SK-N-SH treated with all-trans-retinoic acid at 6 μM for 48 hours (cell line): ENCODE measurements at regions not wholly inside any gene's neighbourhood (a gene's known extent, or its start where the extent isn't known, plus 50 kb on each side); places are given as distances from the start of the nearest gene placed in this dataset.

Experiments used
- ATAC-seq: fragments of 200-7000 bp; cut with Tn5 transposase; 3 replicates; pipeline ENCODE4 v1.9.1; 2020; ENCODE audit warnings: mild to moderate bottlenecking, moderate library complexity
- ARNTL ChIP-seq: fragments of 450-650 bp; formaldehyde crosslinking; IDR thresholded peaks from 2 replicates; pipeline ENCODE4 v1.5.0; 2020; ENCODE audit warnings: low read depth, mild to moderate bottlenecking, moderate library complexity, borderline replicate concordance
- BACH2 ChIP-seq: fragments of 250-450 bp; sonication (Bioruptor Pico); IDR thresholded peaks from 2 replicates; pipeline ENCODE4 v1.9.0; 2021; ENCODE audit warnings: mild to moderate bottlenecking, borderline replicate concordance
- CSDC2 ChIP-seq: fragments of 250-450 bp; sonication (Bioruptor Pico); IDR thresholded peaks from 2 replicates; pipeline ENCODE4 v1.5.0; 2020; ENCODE audit warnings: mild to moderate bottlenecking, moderate library complexity
- GLIS3 ChIP-seq: fragments of 250-450 bp; sonication (Bioruptor Pico); IDR thresholded peaks from 2 replicates; pipeline ENCODE4 v1.5.0; 2020; ENCODE audit warnings: mild to moderate bottlenecking, moderate library complexity
- ISL1 ChIP-seq: fragments of 250-450 bp; sonication (Bioruptor Pico); IDR thresholded peaks from 2 replicates; pipeline ENCODE4 v2.1.2; 2022; ENCODE audit warnings: mild to moderate bottlenecking, moderate library complexity
- OSR1 ChIP-seq: fragments of 250-450 bp; sonication (Bioruptor Pico); IDR thresholded peaks from 2 replicates; pipeline ENCODE4 v1.8.0; 2022; ENCODE audit warnings: moderate library complexity, mild to moderate bottlenecking, inconsistent platforms
- PATZ1 ChIP-seq: fragments of 250-450 bp; sonication (Bioruptor Pico); IDR thresholded peaks from 2 replicates; pipeline ENCODE4 v1.8.0; 2020; ENCODE audit warnings: mild to moderate bottlenecking, moderate library complexity, borderline replicate concordance
- SNAI2 ChIP-seq: fragments of 250-450 bp; sonication (Bioruptor Pico); IDR thresholded peaks from 2 replicates; pipeline ENCODE4 v1.5.0; 2020; ENCODE audit warnings: mild to moderate bottlenecking, moderate library complexity
- TOX ChIP-seq: fragments of 250-450 bp; sonication (Bioruptor Pico); IDR thresholded peaks from 2 replicates; pipeline ENCODE4 v1.8.0; 2021; ENCODE audit warnings: mild to moderate bottlenecking, moderate library complexity, borderline replicate concordance
- ZC3H10 ChIP-seq: fragments of 250-450 bp; sonication (Bioruptor Pico); IDR thresholded peaks from 2 replicates; pipeline ENCODE4 v1.5.1; 2021; ENCODE audit warnings: mild to moderate bottlenecking, moderate library complexity
- ZNF565 ChIP-seq: fragments of 450-650 bp; formaldehyde crosslinking; conservative IDR thresholded peaks from 2 replicates; pipeline ENCODE4 v1.5.0; 2020; ENCODE audit warnings: low read depth, mild to moderate bottlenecking, moderate library complexity
- ZNF70 ChIP-seq: fragments of 450-650 bp; formaldehyde crosslinking; IDR thresholded peaks from 2 replicates; pipeline ENCODE4 v1.5.0; 2020; ENCODE audit warnings: mild to moderate bottlenecking, moderate library complexity
- ZNF8 ChIP-seq: fragments of 450-650 bp; formaldehyde crosslinking; IDR thresholded peaks from 2 replicates; pipeline ENCODE4 v1.5.0; 2020; ENCODE audit warnings: mild to moderate bottlenecking, moderate library complexity
- TF ChIP-seq, protein P1 (sequence below): fragments of 250-450 bp; sonication (Bioruptor Pico); IDR thresholded peaks from 2 replicates; pipeline ENCODE4 v1.5.1; 2020; ENCODE audit warnings: low read depth, mild to moderate bottlenecking, moderate library complexity
- TF ChIP-seq, protein P2 (sequence below): fragments of 250-450 bp; sonication (Bioruptor Pico); IDR thresholded peaks from 2 replicates; pipeline ENCODE4 v1.5.0; 2020; ENCODE audit warnings: mild to moderate bottlenecking, moderate library complexity
- TF ChIP-seq, protein P3 (sequence below): fragments of 250-450 bp; sonication (Bioruptor Pico); IDR thresholded peaks from 2 replicates; pipeline ENCODE4 v1.8.0; 2021; ENCODE audit warnings: low read depth, mild to moderate bottlenecking, moderate library complexity, borderline replicate concordance

GRCh38 chr6:26304797-26305640, 60.0 kb upstream of the BTN3A2 start (continued):
- TF ChIP-seq, protein P1, sequence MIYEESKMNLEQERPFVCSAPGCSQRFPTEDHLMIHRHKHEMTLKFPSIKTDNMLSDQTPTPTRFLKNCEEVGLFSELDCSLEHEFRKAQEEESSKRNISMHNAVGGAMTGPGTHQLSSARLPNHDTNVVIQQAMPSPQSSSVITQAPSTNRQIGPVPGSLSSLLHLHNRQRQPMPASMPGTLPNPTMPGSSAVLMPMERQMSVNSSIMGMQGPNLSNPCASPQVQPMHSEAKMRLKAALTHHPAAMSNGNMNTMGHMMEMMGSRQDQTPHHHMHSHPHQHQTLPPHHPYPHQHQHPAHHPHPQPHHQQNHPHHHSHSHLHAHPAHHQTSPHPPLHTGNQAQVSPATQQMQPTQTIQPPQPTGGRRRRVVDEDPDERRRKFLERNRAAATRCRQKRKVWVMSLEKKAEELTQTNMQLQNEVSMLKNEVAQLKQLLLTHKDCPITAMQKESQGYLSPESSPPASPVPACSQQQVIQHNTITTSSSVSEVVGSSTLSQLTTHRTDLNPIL (CRISPR knock-in tag): no peak
- no peak for TF ChIP-seq PATZ1 (CRISPR knock-in tag)
- no peak for TF ChIP-seq GLIS3 (CRISPR knock-in tag)
- TF ChIP-seq, all 23 proteins: peak for 0

DNA sequence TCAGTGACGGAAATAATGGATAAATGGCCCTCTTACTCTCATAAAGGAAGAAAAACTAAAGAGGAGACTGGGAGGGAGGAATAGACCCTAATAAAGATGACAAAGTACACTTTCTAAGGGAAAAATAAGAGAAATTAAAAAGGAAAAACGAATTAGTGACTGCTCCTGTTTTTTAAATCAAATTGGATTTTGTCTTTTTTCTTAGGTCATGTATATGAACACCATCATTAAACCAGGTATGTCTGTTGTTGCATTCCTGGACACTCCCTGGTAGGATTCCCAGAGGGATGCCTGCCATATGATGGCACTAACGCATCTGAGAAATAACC, 59.4 kb upstream of the BTN3A2 start:
- no peak for ATAC-seq
- no peak for TF ChIP-seq ARNTL (CRISPR knock-in tag)
- TF ChIP-seq ZNF8 (CRISPR knock-in tag): no peak
- no peak for TF ChIP-seq ZNF70 (CRISPR knock-in tag)
- TF ChIP-seq BACH2 (CRISPR knock-in tag): no peak
- no peak for TF ChIP-seq OSR1 (CRISPR knock-in tag)
- no peak for TF ChIP-seq ZNF565 (CRISPR knock-in tag)
- no peak for TF ChIP-seq CSDC2
- TF ChIP-seq, all 23 proteins: peak for 0

DNA sequence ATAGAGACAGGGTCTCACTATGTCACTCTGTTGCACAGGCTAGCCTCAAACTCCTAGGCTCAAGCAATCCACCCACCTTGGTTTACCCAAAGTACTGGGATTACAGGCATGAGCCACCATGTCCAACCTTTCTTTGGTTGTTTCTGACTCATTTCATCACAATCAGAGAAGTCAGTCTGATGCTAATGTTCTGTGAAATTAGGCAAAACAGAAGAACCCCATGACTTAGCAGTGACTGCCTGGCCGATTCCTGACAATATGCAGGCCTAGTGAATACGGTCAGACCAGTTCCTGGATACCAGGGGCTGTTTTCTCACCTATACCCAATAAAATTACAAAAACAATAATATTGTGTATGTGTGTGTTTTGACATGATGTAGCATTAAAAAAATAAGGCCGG, 58.8 kb upstream of the BTN3A2 start:
- no peak for ATAC-seq

DNA sequence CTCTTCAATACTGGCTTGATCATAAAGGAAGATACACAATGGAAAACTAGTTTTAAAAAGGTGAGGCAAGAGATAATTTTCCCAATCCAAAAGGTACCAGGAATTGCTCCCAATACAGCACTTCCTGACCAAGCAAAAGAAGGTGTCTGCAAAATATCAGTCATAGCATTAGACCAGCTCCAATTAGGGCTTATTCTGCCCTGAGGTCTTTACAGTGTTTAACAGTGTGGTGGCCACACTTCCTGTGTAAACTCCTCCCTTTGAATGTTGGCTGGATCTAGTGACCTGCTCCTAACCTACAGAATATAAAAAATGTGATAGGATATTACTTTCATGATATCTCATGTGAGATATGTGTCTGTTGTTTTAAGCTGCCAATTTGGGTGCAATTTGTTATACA, 57.1 kb upstream of the BTN3A2 start:
- TF ChIP-seq ZNF70 (CRISPR knock-in tag) (0 out of 2 replicates have a peak, but pooled peaks have one; percentile 10), CSDC2 (no peak), BACH2 (CRISPR knock-in tag) (no peak), SNAI2 (CRISPR knock-in tag) (no peak)
- TF ChIP-seq, protein P2, sequence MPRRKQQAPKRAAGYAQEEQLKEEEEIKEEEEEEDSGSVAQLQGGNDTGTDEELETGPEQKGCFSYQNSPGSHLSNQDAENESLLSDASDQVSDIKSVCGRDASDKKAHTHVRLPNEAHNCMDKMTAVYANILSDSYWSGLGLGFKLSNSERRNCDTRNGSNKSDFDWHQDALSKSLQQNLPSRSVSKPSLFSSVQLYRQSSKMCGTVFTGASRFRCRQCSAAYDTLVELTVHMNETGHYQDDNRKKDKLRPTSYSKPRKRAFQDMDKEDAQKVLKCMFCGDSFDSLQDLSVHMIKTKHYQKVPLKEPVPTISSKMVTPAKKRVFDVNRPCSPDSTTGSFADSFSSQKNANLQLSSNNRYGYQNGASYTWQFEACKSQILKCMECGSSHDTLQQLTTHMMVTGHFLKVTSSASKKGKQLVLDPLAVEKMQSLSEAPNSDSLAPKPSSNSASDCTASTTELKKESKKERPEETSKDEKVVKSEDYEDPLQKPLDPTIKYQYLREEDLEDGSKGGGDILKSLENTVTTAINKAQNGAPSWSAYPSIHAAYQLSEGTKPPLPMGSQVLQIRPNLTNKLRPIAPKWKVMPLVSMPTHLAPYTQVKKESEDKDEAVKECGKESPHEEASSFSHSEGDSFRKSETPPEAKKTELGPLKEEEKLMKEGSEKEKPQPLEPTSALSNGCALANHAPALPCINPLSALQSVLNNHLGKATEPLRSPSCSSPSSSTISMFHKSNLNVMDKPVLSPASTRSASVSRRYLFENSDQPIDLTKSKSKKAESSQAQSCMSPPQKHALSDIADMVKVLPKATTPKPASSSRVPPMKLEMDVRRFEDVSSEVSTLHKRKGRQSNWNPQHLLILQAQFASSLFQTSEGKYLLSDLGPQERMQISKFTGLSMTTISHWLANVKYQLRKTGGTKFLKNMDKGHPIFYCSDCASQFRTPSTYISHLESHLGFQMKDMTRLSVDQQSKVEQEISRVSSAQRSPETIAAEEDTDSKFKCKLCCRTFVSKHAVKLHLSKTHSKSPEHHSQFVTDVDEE (CRISPR knock-in tag): no peak
- ATAC-seq: no peak

More for the DNA sequence above, 58.8 kb upstream of the BTN3A2 start:
- TF ChIP-seq TOX (CRISPR knock-in tag): no peak
- TF ChIP-seq ZNF70 (CRISPR knock-in tag): no peak
- no peak for TF ChIP-seq ZC3H10 (CRISPR knock-in tag)
- no peak for TF ChIP-seq ISL1
- TF ChIP-seq, protein P1 (CRISPR knock-in tag): no peak
- TF ChIP-seq, protein P3, sequence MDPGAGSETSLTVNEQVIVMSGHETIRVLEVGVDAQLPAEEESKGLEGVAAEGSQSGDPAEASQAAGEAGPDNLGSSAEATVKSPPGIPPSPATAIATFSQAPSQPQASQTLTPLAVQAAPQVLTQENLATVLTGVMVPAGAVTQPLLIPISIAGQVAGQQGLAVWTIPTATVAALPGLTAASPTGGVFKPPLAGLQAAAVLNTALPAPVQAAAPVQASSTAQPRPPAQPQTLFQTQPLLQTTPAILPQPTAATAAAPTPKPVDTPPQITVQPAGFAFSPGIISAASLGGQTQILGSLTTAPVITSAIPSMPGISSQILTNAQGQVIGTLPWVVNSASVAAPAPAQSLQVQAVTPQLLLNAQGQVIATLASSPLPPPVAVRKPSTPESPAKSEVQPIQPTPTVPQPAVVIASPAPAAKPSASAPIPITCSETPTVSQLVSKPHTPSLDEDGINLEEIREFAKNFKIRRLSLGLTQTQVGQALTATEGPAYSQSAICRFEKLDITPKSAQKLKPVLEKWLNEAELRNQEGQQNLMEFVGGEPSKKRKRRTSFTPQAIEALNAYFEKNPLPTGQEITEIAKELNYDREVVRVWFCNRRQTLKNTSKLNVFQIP (CRISPR knock-in tag): no peak

GRCh38 chr6:26309731-26310142, 55.3 kb upstream of the BTN3A2 start:
- peak; percentile 27; the same call in 2 of the 3 replicates for ATAC-seq
- TF ChIP-seq, protein P3 (CRISPR knock-in tag): no peak
- TF ChIP-seq CSDC2: no peak
- TF ChIP-seq PATZ1 (CRISPR knock-in tag): no peak
- TF ChIP-seq, protein P2 (CRISPR knock-in tag): no peak
